ENCODE measurements at regions not wholly inside any gene's neighbourhood (a gene's known extent, or its start where the extent isn't known, plus 50 kb on each side); places are given as distances from the start of the nearest gene placed in this dataset.

DNA sequence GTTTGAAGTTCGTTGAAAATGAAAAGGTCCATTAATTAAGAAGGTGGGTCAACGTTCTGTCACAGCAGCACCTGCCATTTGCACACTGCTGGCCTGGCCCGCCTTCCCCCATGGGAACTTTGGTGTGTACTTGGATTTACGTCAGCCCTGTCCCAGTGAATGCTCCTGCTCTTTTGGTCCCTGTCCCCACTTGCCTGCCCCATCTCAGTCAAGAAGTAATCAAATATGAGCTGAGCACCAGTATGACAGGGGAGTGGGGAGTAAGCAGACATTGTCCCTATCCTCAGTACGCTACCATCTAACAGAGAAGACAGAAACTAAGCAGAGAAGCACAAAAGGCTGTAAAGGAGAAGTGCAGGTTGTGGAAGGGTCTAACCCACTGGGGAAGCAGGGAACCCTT lies 65.1 kb downstream of the SLC4A3 start:
- no peak overlapping the region for H3K4me3 Mint-ChIP-seq
- H3K27ac Mint-ChIP-seq (ENCODE audit: low read depth): no peak overlapping the region
- peaks cover 80% of the 10 kb centered on the region for H3K27me3 Mint-ChIP-seq
- no peaks in the 10 kb centered on the region for H3K9me3 Mint-ChIP-seq
- no peaks in the 10 kb centered on the region for H3K4me1 Mint-ChIP-seq
- peaks cover 2% of the 10 kb centered on the region for H3K36me3 Mint-ChIP-seq (ENCODE audit: insufficient read depth)
- ATAC-seq (replicated peaks; ENCODE audit: extremely low read depth, poor library complexity, severe bottlenecking) (no peak), DNase-seq (ENCODE audit: low spot score in 2 of 2) (no peak)

DNA sequence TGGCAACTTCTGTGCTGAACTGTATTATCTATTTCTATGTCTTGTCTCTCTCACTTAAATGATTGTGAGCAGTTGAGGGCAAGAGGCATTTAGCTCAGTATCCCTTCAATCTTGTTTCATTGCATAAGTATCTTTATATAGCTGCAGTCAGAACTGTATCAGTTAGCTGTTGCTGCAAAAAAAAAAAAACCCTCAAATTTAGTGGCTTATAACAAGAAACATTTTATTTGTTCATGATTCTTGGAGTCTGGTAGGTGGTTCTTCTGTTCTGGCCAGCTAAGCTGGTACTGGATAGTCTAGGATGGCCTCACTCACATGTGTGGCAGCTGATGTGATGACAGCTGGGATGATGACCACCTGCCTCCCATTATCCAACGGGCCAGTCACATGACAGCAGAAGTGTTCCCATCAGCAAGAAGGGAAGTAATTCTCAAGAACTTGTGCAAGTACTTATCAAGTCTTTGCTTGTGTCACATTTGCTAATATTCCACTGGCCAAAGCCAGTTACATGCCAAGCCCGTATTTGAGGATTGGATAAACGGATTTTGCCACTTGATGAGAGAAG lies 67.8 kb downstream of the SLC4A3 start:
- DNase-seq (ENCODE audit: low spot score in 2 of 2) (no peak), ATAC-seq (replicated peaks; ENCODE audit: extremely low read depth, poor library complexity, severe bottlenecking) (no peak)
- Mint-ChIP-seq H3K9me3 (no peaks in the 10 kb centered on the region), H3K4me1 (no peaks in the 10 kb centered on the region), H3K36me3 (ENCODE audit: insufficient read depth) (peaks cover 2% of the 10 kb centered on the region), H3K27ac (ENCODE audit: low read depth) (no peak overlapping the region), H3K27me3 (peaks cover 81% of the 10 kb centered on the region), H3K4me3 (no peak overlapping the region)

DNA sequence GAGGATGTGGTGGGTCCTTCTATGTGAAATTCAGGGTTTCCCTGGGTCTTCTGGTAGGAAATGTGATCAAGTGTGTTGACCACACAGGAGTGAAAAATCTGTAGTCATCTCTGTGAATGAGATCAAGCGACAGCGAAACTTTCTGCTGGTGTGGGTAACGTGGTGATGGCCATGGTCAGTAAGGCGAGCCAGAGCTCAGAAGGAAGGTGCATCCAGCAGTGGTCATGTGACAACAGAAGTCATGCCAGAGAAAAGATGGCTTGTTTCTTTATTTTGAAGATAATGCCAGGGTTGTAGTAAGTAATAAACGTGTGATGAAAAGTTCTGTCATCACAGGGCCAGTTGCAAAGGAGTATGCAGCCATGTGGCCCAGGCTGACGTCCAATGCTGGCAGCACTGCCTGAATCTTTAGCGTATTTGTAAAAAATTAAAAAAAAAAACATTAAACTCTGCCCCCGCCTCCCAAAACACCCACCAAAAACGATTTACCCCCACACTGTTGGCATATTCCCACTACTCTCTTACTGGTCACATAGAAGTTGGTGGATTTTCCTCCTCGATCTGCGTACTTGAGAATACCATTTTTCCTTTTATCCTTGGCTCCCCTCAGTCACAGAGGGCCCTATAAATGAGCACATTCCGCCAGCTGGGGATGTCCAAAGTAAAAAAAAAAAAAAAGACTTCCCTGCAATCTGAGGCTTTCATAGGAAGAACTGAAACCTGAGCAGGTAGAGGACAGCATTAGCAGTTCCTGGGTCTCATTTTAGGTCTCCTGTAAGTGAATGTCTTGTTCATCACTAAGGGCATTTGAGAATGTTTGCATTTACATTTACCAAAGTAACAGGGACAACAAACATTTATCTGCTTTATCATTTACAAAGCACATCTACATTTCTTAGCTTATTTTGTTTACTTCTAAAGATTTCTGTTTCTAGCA lies 70.6 kb downstream of the SLC4A3 start:
- no peak overlapping the region for H3K27ac Mint-ChIP-seq (ENCODE audit: low read depth)
- peaks cover 2% of the 10 kb centered on the region for H3K36me3 Mint-ChIP-seq (ENCODE audit: insufficient read depth)
- peaks cover 65% of the 10 kb centered on the region for H3K27me3 Mint-ChIP-seq
- ATAC-seq (replicated peaks; ENCODE audit: extremely low read depth, poor library complexity, severe bottlenecking) (no peak), DNase-seq (ENCODE audit: low spot score in 2 of 2) (no peak)
- H3K4me1 Mint-ChIP-seq: no peaks in the 10 kb centered on the region
- H3K4me3 Mint-ChIP-seq: no peak overlapping the region
- H3K9me3 Mint-ChIP-seq: no peaks in the 10 kb centered on the region

DNA sequence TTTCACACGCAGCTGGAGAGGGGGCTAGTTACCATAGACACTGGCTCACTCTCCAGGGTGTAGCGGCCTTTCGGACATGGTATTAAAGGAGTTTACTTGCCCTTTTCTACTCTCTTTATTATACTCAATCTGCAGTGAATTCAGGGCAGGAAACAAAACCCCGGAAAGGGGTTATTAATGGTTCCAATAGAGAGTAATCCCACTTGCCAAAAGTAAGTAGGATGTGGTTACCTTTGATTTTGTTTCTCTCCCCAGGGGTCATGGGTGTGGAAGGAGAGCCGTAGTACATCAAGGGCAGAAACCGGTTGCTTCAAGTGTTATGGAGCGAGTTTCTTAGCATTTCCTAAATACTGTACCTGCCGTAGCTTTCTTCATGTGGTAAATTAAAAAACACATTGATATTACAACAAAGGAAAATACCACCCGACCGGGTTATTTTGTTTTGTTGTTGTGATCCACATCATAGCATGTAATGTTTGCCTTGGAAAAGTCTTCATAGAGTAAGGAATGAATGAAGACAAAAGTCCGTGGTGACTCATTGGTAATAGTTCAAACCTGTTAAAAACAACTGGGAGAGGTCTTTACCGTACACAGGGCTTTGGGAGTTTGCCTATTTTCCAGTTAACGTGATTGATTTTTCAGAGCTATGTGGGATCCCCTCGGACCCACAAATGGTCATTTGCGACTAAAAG lies 71.5 kb downstream of the SLC4A3 start:
- Mint-ChIP-seq H3K27ac (ENCODE audit: low read depth) (no peak overlapping the region), H3K27me3 (peaks cover 65% of the 10 kb centered on the region), H3K4me1 (no peaks in the 10 kb centered on the region), H3K9me3 (no peaks in the 10 kb centered on the region), H3K4me3 (no peak overlapping the region), H3K36me3 (ENCODE audit: insufficient read depth) (no peaks in the 10 kb centered on the region)
- no peak for ATAC-seq (replicated peaks; ENCODE audit: extremely low read depth, poor library complexity, severe bottlenecking)
- no peak for DNase-seq (ENCODE audit: low spot score in 2 of 2)

GRCh38 chr2:219699440-219699821 lies 72.0 kb downstream of the SLC4A3 start:
- DNase-seq (ENCODE audit: low spot score in 2 of 2) (no peak), ATAC-seq (replicated peaks; ENCODE audit: extremely low read depth, poor library complexity, severe bottlenecking) (no peak)
- Mint-ChIP-seq H3K27ac (ENCODE audit: low read depth) (no peak overlapping the region), H3K27me3 (peaks cover 66% of the 10 kb centered on the region), H3K4me1 (no peaks in the 10 kb centered on the region), H3K9me3 (no peaks in the 10 kb centered on the region), H3K36me3 (ENCODE audit: insufficient read depth) (no peaks in the 10 kb centered on the region), H3K4me3 (no peak overlapping the region)

GRCh38 chr2:219701847-219702634 lies 74.6 kb downstream of the SLC4A3 start:
- H3K4me1 Mint-ChIP-seq: no peaks in the 10 kb centered on the region
- no peaks in the 10 kb centered on the region for H3K36me3 Mint-ChIP-seq (ENCODE audit: insufficient read depth)
- no peaks in the 10 kb centered on the region for H3K9me3 Mint-ChIP-seq
- peaks cover 73% of the 10 kb centered on the region for H3K27me3 Mint-ChIP-seq
- H3K4me3 Mint-ChIP-seq: no peak overlapping the region
- H3K27ac Mint-ChIP-seq (ENCODE audit: low read depth): no peak overlapping the region
- ATAC-seq (replicated peaks; ENCODE audit: extremely low read depth, poor library complexity, severe bottlenecking): no peak
- no peak for DNase-seq (ENCODE audit: low spot score in 2 of 2)

DNA sequence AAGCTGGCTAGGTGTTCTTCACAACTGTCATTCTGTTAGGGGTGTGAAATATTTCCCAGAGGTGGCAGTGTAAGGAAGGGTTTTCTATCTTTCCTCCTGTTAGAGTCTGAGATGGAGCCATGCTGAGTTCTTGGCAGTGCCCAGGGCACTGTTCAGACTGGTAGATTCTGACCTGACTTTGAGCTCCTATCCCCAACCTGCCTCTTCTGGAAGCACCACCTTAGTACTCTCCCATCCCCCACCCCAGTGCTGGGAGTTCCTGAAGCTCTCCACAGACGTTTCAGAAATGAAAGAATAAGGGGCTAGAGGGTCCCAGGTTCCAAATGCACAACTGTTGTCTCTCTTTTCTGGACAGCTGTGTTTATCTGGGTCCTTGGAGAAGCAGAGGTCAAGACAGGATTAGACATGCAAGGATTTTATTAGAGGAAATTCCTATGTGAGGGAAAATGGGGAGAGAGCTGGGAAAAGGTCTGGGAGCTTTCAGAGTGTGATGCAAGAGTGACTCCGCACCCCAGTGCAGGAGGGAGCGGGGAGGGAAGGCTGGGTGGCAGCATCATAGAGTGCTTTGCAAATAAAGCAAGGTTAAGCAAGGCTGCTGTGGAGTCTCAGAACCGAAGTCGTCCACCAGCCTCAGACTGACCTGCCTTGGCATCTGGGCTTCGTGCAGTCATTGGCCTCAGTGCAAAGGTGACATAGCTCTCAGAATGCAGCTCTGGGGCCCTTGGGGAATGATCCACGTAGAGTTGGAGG lies 75.5 kb downstream of the SLC4A3 start:
- Mint-ChIP-seq H3K27me3 (peaks cover 69% of the 10 kb centered on the region), H3K36me3 (ENCODE audit: insufficient read depth) (no peaks in the 10 kb centered on the region), H3K4me1 (no peaks in the 10 kb centered on the region), H3K9me3 (no peaks in the 10 kb centered on the region), H3K27ac (ENCODE audit: low read depth) (no peak overlapping the region), H3K4me3 (no peak overlapping the region)
- ATAC-seq (replicated peaks; ENCODE audit: extremely low read depth, poor library complexity, severe bottlenecking): no peak
- no peak for DNase-seq (ENCODE audit: low spot score in 2 of 2)

DNA sequence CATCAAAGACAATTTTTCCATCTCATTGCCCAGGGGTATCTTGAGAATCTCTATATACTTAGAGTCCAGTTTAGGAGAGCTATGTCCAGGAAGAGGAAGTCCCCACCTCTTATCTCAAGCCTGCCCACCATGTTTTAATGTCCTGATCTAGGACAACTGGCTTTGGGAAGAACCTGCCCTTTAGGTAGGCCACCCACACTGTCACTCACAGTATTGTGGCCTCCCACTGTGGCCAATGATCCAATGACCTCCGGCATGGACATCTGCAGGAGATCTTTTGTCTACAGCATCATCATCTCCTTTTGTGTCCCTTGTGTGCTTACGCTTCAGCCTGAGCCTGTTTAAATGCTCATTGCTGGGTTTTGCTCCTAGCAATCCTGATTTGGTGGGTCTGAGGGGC lies 77.4 kb downstream of the SLC4A3 start:
- H3K27ac Mint-ChIP-seq (ENCODE audit: low read depth): no peak overlapping the region

DNA sequence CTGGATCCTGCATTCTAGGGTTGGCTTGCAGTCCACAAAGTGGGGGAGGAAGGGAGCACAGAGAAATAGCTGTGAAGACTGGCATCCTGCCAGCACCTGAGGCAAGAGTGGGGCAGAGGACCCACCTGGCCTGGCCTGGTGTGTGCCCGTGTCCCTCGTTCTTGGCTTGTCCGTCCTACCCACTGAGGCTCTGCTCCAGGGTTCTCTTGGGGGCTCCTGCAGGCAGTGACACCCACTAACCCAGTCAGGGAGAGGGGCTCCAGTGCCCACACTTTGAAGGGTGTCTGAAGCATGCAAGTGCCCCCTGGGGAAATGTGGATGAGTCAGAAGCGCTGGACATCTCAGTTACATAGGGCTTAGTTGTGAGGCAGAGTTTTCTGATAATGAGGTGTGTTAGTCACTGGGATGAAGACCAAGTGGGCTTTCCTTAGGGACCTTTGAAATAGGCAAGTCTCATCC lies 79.4 kb downstream of the SLC4A3 start:
- no peaks in the 10 kb centered on the region for H3K36me3 Mint-ChIP-seq (ENCODE audit: insufficient read depth)
- DNase-seq (ENCODE audit: low spot score in 2 of 2): no peak
- H3K27me3 Mint-ChIP-seq: peaks cover 76% of the 10 kb centered on the region
- no peak overlapping the region for H3K27ac Mint-ChIP-seq (ENCODE audit: low read depth)
- H3K4me1 Mint-ChIP-seq: no peaks in the 10 kb centered on the region
- ATAC-seq (replicated peaks; ENCODE audit: extremely low read depth, poor library complexity, severe bottlenecking): no peak
- H3K9me3 Mint-ChIP-seq: no peaks in the 10 kb centered on the region
- no peak overlapping the region for H3K4me3 Mint-ChIP-seq

More for the DNA sequence above, 77.4 kb downstream of the SLC4A3 start:
- H3K27me3 Mint-ChIP-seq: peaks cover 59% of the 10 kb centered on the region
- no peak overlapping the region for H3K4me3 Mint-ChIP-seq
- no peak for ATAC-seq (replicated peaks; ENCODE audit: extremely low read depth, poor library complexity, severe bottlenecking)
- no peaks in the 10 kb centered on the region for H3K9me3 Mint-ChIP-seq
- no peaks in the 10 kb centered on the region for H3K36me3 Mint-ChIP-seq (ENCODE audit: insufficient read depth)
- no peaks in the 10 kb centered on the region for H3K4me1 Mint-ChIP-seq
- no peak for DNase-seq (ENCODE audit: low spot score in 2 of 2)

DNA sequence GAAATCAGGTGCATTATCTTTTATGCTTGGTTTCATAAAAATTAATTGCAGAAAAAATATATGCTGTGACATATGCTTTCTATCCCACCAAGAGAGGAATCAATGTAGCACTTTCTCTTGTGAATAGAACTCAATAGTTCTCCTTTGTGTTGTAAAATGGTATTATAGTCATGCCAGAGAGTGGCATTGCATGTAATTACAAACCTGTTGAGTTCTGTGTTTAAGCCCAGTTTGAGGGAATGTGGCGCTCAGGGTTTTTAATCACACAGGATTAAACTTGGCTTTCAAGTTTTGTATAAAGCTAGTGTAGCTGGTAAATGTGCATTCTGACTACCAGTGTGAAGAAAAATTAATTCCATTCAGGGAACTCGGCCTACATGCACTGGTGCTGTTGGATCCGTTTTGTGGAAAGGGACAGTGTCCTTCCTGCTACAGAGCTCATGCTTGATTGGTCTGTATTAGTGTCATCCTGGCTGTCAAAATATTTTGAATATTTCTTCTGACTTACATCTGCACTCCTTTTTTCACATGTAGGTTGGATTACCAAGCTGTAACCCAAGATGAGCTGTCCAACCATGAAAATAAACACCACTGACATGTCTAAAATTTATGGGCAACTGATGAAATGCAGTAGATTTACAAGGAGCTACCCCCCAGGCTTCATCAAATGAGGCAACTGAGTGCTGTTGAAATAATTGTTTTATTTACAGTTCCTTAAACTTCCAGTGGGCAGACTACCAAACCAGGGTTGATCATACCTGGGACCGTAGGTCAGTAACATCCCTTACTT lies 80.3 kb downstream of the SLC4A3 start:
- Mint-ChIP-seq H3K27me3 (peaks cover 83% of the 10 kb centered on the region), H3K4me1 (no peaks in the 10 kb centered on the region), H3K4me3 (no peak overlapping the region), H3K27ac (ENCODE audit: low read depth) (no peak overlapping the region), H3K9me3 (peaks cover 5% of the 10 kb centered on the region), H3K36me3 (ENCODE audit: insufficient read depth) (no peaks in the 10 kb centered on the region)
- DNase-seq (ENCODE audit: low spot score in 2 of 2) (no peak), ATAC-seq (replicated peaks; ENCODE audit: extremely low read depth, poor library complexity, severe bottlenecking) (no peak)

- no peak for ATAC-seq (replicated peaks; ENCODE audit: extremely low read depth, poor library complexity, severe bottlenecking)
- H3K9me3 Mint-ChIP-seq: peaks cover 5% of the 10 kb centered on the region
- no peak overlapping the region for H3K4me3 Mint-ChIP-seq
These were observed 81.9 kb downstream of the SLC4A3 start for GRCh38 chr2:219709331-219709761.

More at GRCh38 chr2:219709331-219709761, 81.9 kb downstream of the SLC4A3 start:
- Mint-ChIP-seq H3K36me3 (ENCODE audit: insufficient read depth) (no peaks in the 10 kb centered on the region), H3K27me3 (peaks cover 83% of the 10 kb centered on the region), H3K4me1 (no peaks in the 10 kb centered on the region), H3K27ac (ENCODE audit: low read depth) (no peak overlapping the region)
- DNase-seq (ENCODE audit: low spot score in 2 of 2): no peak

Data from central memory CD8-positive, alpha-beta T cell (primary cell).